HUES64 (cell line): ENCODE measurements at regions not wholly inside any gene's neighbourhood (a gene's known extent, or its start where the extent isn't known, plus 50 kb on each side); places are given as distances from the start of the nearest gene placed in this dataset.
A peak's percentile ranks its signal among the peaks of the same experiment; 100 is the strongest.
"Not testable (repeated sequence)": the region's sequence is repeated elsewhere in the genome, so short reads cannot be mapped to it uniquely, and the experiment has no call there.

ENCODE experiments used
- H3K27ac ChIP-seq: 2 replicates; pipeline ENCODE4 v1.7.0; 2013; ENCODE audit warnings: low read depth, low read length, inconsistent platforms
- H3K27me3 ChIP-seq: 2 replicates; pipeline ENCODE4 v1.6.1; 2013; ENCODE audit warnings: mild to moderate bottlenecking, low read length; ENCODE audit not compliant: insufficient read depth
- H3K36me3 ChIP-seq: 2 replicates; pipeline ENCODE4 v1.6.1; 2013; ENCODE audit warnings: mild to moderate bottlenecking, low read length; ENCODE audit not compliant: insufficient read depth
- H3K4me1 ChIP-seq: 2 replicates; pipeline ENCODE4 v1.6.1; 2013; ENCODE audit warnings: mild to moderate bottlenecking, low read length, moderate library complexity; ENCODE audit not compliant: insufficient read depth
- H3K4me3 ChIP-seq: 2 replicates; pipeline ENCODE4 v1.5.1; 2013; ENCODE audit warnings: mild to moderate bottlenecking, low read length, moderate library complexity
- H3K9ac ChIP-seq: 2 replicates; pipeline ENCODE4 v1.6.1; 2013; ENCODE audit warnings: mild to moderate bottlenecking, low read depth, low read length
- H3K9me3 ChIP-seq: 2 replicates; pipeline ENCODE4 v1.6.1; 2013; ENCODE audit warnings: low read depth, low read length; ENCODE audit not compliant: insufficient read depth
- WGBS: fragments of 150-250, 120-280 bp; methylation state at CpG from one replicate; pipeline ENCODE4 v1.1.7; 2013; ENCODE audit warnings: missing lambda C conversion rate; 5-methylcytosine and 5-hydroxymethylcytosine counted together

DNA sequence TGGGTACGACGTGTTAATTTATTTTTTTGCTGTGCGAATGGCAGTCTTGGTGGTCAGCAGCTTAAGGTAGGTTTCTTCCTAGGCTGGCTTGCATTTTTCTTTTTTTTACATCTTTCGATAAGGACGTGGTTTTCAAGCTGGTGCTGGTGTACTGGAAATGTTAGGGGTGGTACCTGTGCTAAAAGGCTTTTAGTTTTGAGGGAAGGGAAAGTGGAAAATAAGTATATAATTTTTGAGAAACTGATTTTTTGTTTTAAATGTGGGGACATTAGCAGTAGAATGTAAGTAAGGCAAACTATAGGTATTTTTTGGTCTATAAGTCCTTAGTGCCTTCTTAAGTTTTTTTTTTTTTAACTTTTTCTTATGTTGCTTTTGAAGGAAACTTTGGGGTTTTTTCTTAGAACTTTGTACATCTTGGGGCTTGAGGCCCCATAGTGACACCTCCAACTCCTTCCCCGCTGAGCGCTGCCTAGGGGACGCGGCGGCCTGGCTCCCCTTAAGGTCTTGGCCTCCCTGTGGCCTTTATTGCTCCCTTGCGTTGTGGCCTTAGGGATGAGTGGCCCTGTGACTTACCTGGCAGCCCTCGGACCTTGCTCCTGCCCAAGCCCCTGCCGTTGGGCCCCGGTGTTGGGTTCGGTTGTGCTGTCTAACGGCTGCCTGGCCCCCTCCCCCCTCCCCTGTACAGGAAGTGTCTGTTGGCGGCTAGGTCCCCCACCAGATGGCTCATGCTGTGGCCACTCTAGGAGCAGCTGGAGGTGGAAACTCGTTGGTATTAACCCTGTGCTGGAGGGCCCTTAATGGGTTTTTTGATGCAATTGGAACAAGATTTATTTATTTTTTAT, 88.0 kb upstream of the RPRML start:
- peak overlapping the region; percentile 75 for H3K27ac ChIP-seq
- peak overlapping the region; percentile 83 for H3K4me3 ChIP-seq

DNA sequence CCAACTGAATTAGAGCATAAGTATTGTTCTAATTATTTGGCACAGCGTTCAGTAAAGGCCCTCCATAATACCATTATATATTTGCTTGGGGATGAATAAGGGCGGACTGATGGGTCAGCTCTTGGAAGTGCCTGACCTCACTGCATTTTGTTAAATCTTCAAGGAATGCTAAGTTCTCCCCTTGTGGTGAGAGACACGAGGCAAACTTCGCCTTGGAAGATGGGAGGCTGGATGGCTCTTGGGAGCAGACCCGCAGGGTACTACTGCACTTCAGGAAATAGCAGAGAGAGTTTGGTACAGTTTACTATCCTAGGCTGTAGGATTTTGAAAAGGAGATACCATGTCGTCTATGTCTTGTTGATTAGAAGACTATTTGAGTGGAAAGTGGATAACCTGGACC, 87.0 kb upstream of the RPRML start:
- no peak overlapping the region for H3K9ac ChIP-seq
- no peak overlapping the region; the same call in 1 of the 2 replicates for H3K4me3 ChIP-seq
- no peaks in the 10 kb centered on the region for H3K36me3 ChIP-seq
- 0 out of 2 replicates have a peak, but pooled peaks cover 4% of the 10 kb centered on the region for H3K9me3 ChIP-seq
- 59% methylated on average over 5 of the region's 6 CpGs for WGBS
- peaks cover 17% of the 10 kb centered on the region for H3K4me1 ChIP-seq
- peak overlapping the region; percentile 23; the same call in 1 of the 2 replicates for H3K27ac ChIP-seq
- no peaks in the 10 kb centered on the region for H3K27me3 ChIP-seq

More for the DNA sequence above, 88.0 kb upstream of the RPRML start:
- Histone ChIP-seq H3K4me1 (peaks cover 17% of the 10 kb centered on the region), H3K36me3 (no peaks in the 10 kb centered on the region), H3K9me3 (0 out of 2 replicates have a peak, but pooled peaks cover 4% of the 10 kb centered on the region), H3K27me3 (no peaks in the 10 kb centered on the region), H3K9ac (peak overlapping the region; percentile 83)
- WGBS: 19% methylated on average over 18 of the region's 18 CpGs

DNA sequence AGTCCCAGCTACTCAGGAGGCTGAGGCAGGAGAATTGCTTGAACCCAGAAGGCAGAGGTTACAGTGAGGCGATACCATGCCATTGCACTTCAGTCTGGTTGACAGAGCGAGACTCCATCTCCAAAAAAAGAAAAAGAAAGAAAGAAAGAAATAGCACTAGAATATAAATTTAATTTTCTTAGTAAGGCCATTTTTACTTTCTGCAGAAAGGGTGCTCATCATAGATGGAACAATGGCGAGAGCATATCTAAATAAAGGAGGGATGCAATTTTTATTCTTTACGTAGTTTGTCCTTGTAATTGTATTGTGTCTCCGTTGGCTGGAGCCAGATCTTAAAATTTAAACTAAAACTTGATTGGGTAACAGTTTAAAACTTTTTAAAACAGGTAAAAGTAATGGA, 85.6 kb upstream of the RPRML start:
- Histone ChIP-seq H3K9me3 (0 out of 2 replicates have a peak, but pooled peaks cover 4% of the 10 kb centered on the region), H3K27ac (no peak overlapping the region), H3K9ac (no peak overlapping the region), H3K4me3 (no peak overlapping the region), H3K36me3 (no peaks in the 10 kb centered on the region), H3K27me3 (no peaks in the 10 kb centered on the region), H3K4me1 (peaks cover 17% of the 10 kb centered on the region)
- 95% methylated on average over 4 of the region's 5 CpGs for WGBS

DNA sequence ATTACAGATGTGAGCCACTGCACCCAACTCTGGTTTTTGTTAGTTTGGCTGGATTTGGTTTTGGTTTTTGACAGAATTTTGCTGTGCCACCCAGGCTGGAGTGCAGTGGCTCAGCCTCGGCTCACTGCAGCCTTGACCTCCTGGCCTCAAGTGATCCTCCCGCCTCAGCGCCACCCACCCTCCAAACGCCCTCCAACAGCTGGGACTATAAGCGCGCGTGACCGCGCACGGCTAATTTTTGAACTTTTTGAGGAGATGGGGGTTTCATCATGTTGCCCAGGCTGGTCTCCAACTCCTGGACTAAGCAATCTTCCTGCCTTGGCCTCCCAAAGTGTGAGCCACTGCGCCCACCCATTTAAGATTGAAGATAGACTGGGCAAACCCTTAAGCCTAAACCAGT, 84.4 kb upstream of the RPRML start:
- H3K27ac ChIP-seq: no peak overlapping the region
- no peaks in the 10 kb centered on the region for H3K36me3 ChIP-seq
- 96% methylated on average over 11 of the region's 11 CpGs for WGBS
- 0 out of 2 replicates have a peak, but pooled peaks cover 4% of the 10 kb centered on the region for H3K9me3 ChIP-seq
- no peaks in the 10 kb centered on the region for H3K27me3 ChIP-seq
- no peak overlapping the region for H3K4me3 ChIP-seq
- no peak overlapping the region for H3K9ac ChIP-seq
- peaks cover 17% of the 10 kb centered on the region for H3K4me1 ChIP-seq

DNA sequence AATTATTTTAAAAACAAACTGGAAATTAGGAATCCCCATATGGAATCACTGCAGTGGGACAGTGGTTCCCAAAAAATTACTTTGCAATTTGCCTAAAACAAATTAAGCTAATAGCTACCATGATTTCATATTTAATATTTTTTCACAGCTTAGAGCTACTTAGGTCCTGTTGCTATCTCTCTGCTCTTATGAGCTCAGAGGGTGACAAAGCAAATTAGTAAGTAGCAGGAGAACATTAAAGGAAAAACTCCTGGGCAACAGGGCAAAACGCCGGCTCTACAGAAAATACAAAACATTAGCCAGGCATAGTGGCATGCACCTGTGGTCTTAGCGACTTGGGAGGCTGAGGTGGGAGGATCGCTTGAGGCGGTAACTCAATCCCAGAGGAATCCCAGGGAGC, 83.8 kb upstream of the RPRML start:
- not testable (repeated sequence) for H3K4me3 ChIP-seq, H3K27ac ChIP-seq, H3K9ac ChIP-seq, H3K36me3 ChIP-seq, H3K27me3 ChIP-seq, H3K9me3 ChIP-seq
- peaks cover 17% of the 10 kb centered on the region for H3K4me1 ChIP-seq
- WGBS: 96% methylated on average over 5 of the region's 5 CpGs

DNA sequence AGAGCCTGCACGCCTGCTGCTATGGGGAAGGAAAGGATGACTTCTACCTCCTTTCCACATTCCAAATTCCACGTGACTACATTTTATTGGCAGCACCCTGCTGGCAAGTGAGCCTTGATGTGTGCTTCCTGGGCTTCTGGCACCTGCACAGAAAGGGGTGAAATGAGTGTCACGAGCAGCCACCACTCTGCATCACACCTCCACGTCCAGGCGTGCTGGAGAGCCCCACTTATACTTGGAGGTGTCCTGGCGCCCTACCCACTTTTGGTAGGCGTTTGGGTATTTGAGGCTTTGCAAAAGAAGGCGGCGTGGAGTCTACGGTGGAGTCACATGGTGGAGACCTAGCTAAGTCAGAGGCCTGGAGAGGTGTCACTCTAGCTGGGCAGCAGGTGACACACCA, 81.0 kb upstream of the RPRML start:
- not testable (repeated sequence) for H3K27ac ChIP-seq, H3K9me3 ChIP-seq, H3K4me3 ChIP-seq, H3K4me1 ChIP-seq, H3K27me3 ChIP-seq, H3K9ac ChIP-seq, H3K36me3 ChIP-seq
- 90% methylated on average over 9 of the region's 10 CpGs for WGBS

DNA sequence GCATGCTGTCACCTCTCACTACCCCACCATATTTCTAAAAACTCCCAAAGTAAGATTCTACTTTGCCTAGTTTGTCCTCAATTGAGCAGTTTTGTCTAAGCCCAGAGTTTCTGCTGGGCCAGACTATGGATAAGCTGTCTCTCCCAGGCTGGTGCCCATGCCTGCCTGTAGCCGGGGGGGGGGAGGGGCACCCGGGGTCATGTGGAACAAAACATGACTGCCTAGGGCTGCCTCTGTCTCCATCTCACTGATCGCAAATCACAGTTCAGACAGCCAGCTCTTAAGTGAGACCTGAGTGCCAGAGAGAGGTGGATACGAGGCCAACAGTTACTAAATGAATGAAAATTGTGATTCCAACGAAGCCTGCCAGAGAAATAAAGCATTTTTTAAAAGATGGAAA, 78.8 kb upstream of the RPRML start:
- 86% methylated on average over 5 of the region's 5 CpGs for WGBS
- Histone ChIP-seq H3K9ac (no peak overlapping the region), H3K27me3 (no peaks in the 10 kb centered on the region), H3K9me3 (no peaks in the 10 kb centered on the region), H3K4me1 (0 out of 2 replicates have a peak, but pooled peaks cover 4% of the 10 kb centered on the region), H3K4me3 (no peak overlapping the region), H3K36me3 (peaks cover 7% of the 10 kb centered on the region), H3K27ac (no peak overlapping the region)

DNA sequence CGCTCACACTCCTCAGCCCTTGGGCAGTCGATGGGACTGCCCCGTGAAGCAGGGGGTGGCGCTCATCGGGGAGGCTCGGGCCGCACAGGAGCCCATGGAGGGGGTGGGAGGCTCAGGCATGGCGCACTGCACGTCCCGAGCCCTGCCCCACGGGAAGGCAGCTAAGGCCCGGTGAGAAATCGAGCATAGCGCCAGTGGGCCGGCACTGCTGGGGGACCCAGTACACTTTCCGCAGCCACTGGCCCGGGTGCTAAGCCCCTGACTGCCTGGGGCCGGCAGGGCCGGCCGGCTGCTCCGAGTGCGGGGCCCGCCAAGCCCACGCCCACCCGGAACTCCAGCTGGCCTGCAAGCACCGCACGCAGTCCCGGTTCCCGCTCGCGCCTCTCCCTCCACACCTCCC, 78.2 kb upstream of the RPRML start:
- not testable (repeated sequence) for H3K4me1 ChIP-seq, H3K9me3 ChIP-seq, H3K27ac ChIP-seq, H3K27me3 ChIP-seq, H3K36me3 ChIP-seq, H3K4me3 ChIP-seq, H3K9ac ChIP-seq
- 96% methylated on average over 31 of the region's 31 CpGs for WGBS

DNA sequence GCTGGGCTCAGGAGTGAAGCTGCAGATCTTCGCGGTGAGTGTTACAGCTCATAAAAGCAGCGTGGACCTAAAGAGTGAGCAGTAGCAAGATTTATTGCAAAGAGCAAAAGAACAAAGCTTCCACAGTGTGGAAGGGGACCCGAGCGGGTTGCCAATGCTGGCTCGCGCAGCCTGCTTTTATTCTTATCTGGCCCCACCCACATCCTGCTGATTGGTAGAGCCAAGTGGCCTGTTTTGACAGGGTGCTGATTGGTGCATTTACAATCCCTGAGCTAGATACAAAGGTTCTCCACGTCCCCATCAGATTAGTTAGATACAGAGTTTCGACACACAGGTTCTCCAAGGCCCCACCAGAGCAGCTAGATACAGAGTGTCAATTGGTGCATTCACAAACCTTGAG, 77.6 kb upstream of the RPRML start:
- H3K9ac ChIP-seq, H3K4me3 ChIP-seq, H3K4me1 ChIP-seq, H3K27ac ChIP-seq, H3K9me3 ChIP-seq, H3K36me3 ChIP-seq, H3K27me3 ChIP-seq: not testable (repeated sequence)
- WGBS: 94% methylated on average over 7 of the region's 9 CpGs
